ENCODE measurements at regions not wholly inside any gene's neighbourhood (a gene's known extent, or its start where the extent isn't known, plus 50 kb on each side); places are given as distances from the start of the nearest gene placed in this dataset.

GRCh38 chr9:130772185-130772584 lies 62.9 kb upstream of the ABL1 start:
- intact Hi-C loops (cut with DNase I), result loop anchor here in 1 of 3 donors (5.0 kb wide), 1 partner anchor 90 kb away; no protein-coding TSS in a partner anchor
- no peaks in the 10 kb centered on the region for H3K9me3 ChIP-seq
- no peaks in the 10 kb centered on the region for H3K27me3 ChIP-seq
- TF ChIP-seq CTCF (IDR thresholded peaks at IDR 0.05), result no peak
- ATAC-seq, result no peak
- H3K36me3 ChIP-seq, result no peaks in the 10 kb centered on the region
- no peak overlapping the region for H3K4me3 ChIP-seq
- H3K4me1 ChIP-seq, result peaks cover 0 to 13% (median 5%) of the 10 kb centered on the region in 3 donors
- DNase-seq, result no peak
- 83 to 86% methylated on average over 3 of the region's 3 CpGs for WGBS, 2 donors
- no peak overlapping the region for H3K27ac ChIP-seq
- no peak for FAIRE-seq

- ATAC-seq, result no peak
- no peaks in the 10 kb centered on the region for H3K4me1 ChIP-seq
- no peaks in the 10 kb centered on the region for H3K9me3 ChIP-seq
- no peaks in the 10 kb centered on the region for H3K27me3 ChIP-seq
- intact Hi-C loops (cut with DNase I), result loop anchor here in 1 of 3 donors (5.0 kb wide), 1 partner anchor 88 kb away; no protein-coding TSS in a partner anchor
- H3K27ac ChIP-seq, result no peak overlapping the region
- no peak for FAIRE-seq
- DNase-seq, result no peak
- no peak overlapping the region for H3K4me3 ChIP-seq
- TF ChIP-seq CTCF (IDR thresholded peaks at IDR 0.05), result no peak
- no peaks in the 10 kb centered on the region for H3K36me3 ChIP-seq
- WGBS, 2 donors, result 95 to 96% methylated on average over 3 of the region's 3 CpGs
Observed at GRCh38 chr9:130774183-130774582, 60.9 kb upstream of the ABL1 start.

- no peak for DNase-seq
- H3K9me3 ChIP-seq, result no peaks in the 10 kb centered on the region
- H3K36me3 ChIP-seq, result no peaks in the 10 kb centered on the region
- H3K27me3 ChIP-seq, result no peaks in the 10 kb centered on the region
- intact Hi-C loops (cut with DNase I), result no loop called here
- H3K4me1 ChIP-seq, result no peaks in the 10 kb centered on the region
- no peak overlapping the region for H3K27ac ChIP-seq
- ATAC-seq, result no peak
- no peak overlapping the region for H3K4me3 ChIP-seq
- no peak for TF ChIP-seq CTCF (IDR thresholded peaks at IDR 0.05)
- 94 to 95% methylated on average over 5 of the region's 5 CpGs for WGBS, 2 donors
- no peak for FAIRE-seq
Observed at GRCh38 chr9:130775336-130775991, 59.6 kb upstream of the ABL1 start.

GRCh38 chr9:130779153-130779855 lies 55.8 kb upstream of the ABL1 start:
- H3K4me3 ChIP-seq, result no peak overlapping the region
- FAIRE-seq (no peak), DNase-seq (no peak), ATAC-seq (no peak)
- no peaks in the 10 kb centered on the region for H3K27me3 ChIP-seq
- no peak overlapping the region for H3K27ac ChIP-seq
- intact Hi-C loops (cut with DNase I), result no loop called here
- TF ChIP-seq CTCF (IDR thresholded peaks at IDR 0.05), result no peak
- H3K9me3 ChIP-seq, result no peaks in the 10 kb centered on the region
- WGBS, 2 donors, result 81 to 88% methylated on average over 9 of the region's 9 CpGs
- H3K36me3 ChIP-seq, result no peaks in the 10 kb centered on the region
- H3K4me1 ChIP-seq, result peaks cover 0 to 4% (median 0%) of the 10 kb centered on the region in 3 donors

GRCh38 chr9:130780415-130780814 lies 54.6 kb upstream of the ABL1 start:
- Histone ChIP-seq H3K36me3 (no peaks in the 10 kb centered on the region), H3K4me1 (peaks cover 0 to 8% (median 4%) of the 10 kb centered on the region in 3 donors), H3K4me3 (no peak overlapping the region), H3K27me3 (no peaks in the 10 kb centered on the region), H3K27ac (peak overlapping the region in 2 of 4 donors; percentile 4), H3K9me3 (no peaks in the 10 kb centered on the region)
- FAIRE-seq, result no peak
- DNase-seq, result no peak
- peak in 2 of 4 donors; percentile 5 to 30 for ATAC-seq
- intact Hi-C loops (cut with DNase I), result no loop called here
- WGBS, 2 donors, result 73 to 75% methylated on average over 4 of the region's 4 CpGs
- TF ChIP-seq CTCF (IDR thresholded peaks at IDR 0.05), result no peak

Data from pancreas (tissue), 10 donors.